NCI-H2171 treated with DMSO at 0.1 percent for 48 hours (cell line): ENCODE measurements at regions not wholly inside any gene's neighbourhood (a gene's known extent, or its start where the extent isn't known, plus 50 kb on each side); places are given as distances from the start of the nearest gene placed in this dataset.
"Not testable (repeated sequence)": the region's sequence is repeated elsewhere in the genome, so short reads cannot be mapped to it uniquely, and the experiment has no call there.

ENCODE experiments used
- DNase-seq: peaks from one replicate; lab custom pipeline; 2025; lab: John Stamatoyannopoulos, UW

GRCh38 chr14:101282418-101282817, 278.9 kb upstream of the DIO3 start:
- no peak for DNase-seq

DNA sequence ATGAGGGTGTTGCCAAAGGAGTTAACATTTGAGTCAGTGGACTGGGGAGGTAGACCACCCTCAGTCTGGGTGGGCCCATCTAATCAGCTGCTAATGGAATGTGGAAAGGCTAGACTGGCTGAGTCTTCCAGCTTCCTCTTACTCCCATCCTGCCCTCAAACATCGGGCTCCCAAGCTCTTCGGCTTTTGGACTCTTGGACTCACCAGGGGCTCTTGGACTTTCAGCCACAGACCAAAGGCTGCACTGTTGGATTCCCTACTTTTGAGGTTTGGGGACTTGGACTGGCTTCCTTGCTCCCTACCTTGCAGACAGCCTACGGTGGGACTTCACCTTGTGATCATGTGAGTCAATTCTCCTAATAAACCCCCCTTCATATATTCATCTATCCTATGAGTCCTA, 276.6 kb upstream of the DIO3 start:
- no peak for DNase-seq

GRCh38 chr14:101286271-101287018, 274.9 kb upstream of the DIO3 start:
- DNase-seq: no peak

GRCh38 chr14:101288436-101289229, 272.7 kb upstream of the DIO3 start:
- DNase-seq: no peak

DNA sequence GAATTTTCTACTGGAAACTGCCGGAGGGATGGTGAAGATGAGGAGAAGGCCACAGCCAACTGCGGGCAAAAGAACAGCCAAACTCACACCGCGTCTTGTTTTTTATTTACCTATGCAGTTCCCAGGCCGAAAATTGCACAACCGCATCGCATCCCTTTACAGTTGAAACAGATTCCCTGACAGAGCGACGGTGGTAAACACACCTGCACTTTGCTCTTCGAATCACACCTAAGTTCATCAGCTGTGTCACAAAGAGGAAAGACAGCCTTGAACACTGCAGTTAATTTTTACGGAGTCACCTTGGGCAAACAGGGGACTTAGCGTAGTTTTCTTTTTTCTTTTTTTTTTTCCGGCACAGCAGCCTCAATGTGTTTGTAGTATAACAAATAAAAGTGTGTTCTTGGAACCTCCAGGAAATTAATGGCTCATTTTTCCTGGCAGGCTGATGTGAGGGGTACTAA, 272.0 kb upstream of the DIO3 start:
- DNase-seq: no peak

- no peak for DNase-seq
Measured at GRCh38 chr14:101289911-101290310, 271.4 kb upstream of the DIO3 start.

DNA sequence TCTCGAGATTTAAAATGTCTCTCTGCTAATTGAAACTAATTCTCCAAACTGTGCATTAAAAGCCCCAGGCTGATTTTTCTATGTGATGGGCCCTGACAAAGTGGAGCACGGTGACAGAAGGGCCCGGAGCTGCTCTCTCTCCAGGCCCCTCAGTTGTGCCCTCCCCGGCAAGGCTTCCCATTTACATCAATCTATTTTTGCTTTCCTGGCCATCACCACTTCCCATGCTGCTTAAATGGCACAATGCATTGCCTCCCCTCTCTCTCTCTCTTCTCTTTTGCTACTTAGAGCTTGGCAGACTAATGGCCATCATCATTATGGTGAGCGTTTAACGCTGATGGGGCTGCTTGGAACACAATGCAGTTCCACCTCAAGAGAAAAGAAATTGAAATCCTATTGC, 270.7 kb upstream of the DIO3 start:
- DNase-seq: no peak

GRCh38 chr14:101291390-101291789, 269.9 kb upstream of the DIO3 start:
- no peak for DNase-seq

DNA sequence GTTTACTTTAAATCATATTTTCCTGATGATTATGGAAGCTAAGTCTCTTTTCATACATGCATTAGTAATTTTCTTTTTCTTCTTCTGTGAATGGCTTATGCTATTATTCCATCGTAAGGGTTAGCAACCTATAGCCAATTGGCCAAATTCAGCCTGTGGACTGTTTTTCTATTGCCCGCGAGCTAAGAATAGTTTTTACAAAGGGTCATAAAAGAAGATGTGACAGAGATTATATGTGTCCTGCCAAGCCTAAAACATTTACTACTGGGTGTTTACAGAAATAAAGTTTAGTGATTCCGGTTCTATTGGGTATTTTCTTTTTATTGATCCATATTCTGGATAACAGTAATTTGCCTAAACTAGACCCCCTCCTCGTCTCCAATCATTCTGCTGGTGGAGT, 268.8 kb upstream of the DIO3 start:
- DNase-seq: no peak

GRCh38 chr14:101293605-101294004, 267.7 kb upstream of the DIO3 start:
- no peak for DNase-seq

DNA sequence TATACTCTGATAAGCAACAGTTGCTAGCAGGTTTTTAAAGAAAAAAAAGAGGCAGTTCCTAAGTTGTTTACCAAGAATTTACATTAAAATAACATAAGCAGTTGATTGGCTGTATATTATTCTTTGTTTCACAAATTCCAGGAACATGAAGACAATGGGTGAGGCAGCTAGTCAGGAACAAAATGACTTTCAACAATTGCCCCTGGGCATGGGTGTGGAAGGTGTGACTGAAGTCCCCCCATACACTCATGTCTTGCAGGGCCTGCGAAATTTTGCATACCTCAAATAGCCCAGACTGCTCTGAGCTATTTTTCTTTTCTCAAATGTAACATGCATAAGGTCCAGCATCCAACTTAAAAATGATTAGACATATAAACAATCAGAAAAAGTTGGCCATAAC, 267.2 kb upstream of the DIO3 start:
- no peak for DNase-seq

GRCh38 chr14:101299781-101300180, 261.5 kb upstream of the DIO3 start:
- not testable (repeated sequence) for DNase-seq

GRCh38 chr14:101301011-101301410, 260.3 kb upstream of the DIO3 start:
- no peak for DNase-seq

- not testable (repeated sequence) for DNase-seq
Measured at GRCh38 chr14:101307162-101307561, 254.1 kb upstream of the DIO3 start.

DNA sequence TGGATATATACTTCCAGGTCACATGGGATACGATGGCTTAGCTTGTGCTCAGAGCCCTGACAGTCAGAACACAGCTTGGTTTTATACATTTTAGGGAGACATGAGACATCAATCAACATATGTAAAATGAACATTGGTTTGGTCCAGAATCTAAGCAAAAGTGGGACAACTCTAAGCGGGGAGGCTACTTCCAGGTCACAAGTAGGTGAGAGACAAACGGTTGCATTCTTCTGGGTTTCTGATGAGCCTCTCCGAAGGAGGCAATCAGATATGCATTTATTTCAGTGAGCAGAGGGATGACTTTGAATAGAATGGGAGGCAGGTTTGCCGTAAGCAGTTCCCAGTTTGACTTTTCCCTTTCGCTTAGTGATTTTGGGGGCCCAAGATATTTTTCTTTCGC, 250.1 kb upstream of the DIO3 start:
- DNase-seq: not testable (repeated sequence)

GRCh38 chr14:101313268-101313667, 248.0 kb upstream of the DIO3 start:
- no peak for DNase-seq

GRCh38 chr14:101315802-101316296, 245.4 kb upstream of the DIO3 start:
- no peak for DNase-seq

GRCh38 chr14:101318271-101318670, 243.0 kb upstream of the DIO3 start:
- no peak for DNase-seq

- DNase-seq: no peak
Measured at GRCh38 chr14:101320396-101320795, 240.9 kb upstream of the DIO3 start.

DNA sequence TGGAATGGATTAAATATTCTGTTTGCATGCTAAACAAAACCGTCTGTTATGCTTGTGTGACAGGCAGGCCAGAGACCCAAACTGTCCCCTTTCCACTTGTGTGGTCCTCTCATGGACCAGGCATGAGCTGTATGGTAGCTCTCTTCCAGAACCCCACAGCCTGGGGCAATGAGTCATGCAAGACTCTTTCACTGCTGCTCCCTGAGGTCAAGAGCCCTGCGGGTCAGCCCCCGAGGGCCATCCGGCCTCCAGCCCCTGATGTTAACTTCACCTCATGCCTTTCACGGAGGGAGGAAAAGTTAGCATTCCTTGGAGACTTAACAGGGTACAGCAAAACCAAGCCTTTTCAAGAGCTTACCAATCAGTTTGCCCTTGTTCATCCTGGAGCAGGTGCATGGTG, 239.1 kb upstream of the DIO3 start:
- DNase-seq: no peak

GRCh38 chr14:101323111-101323510, 238.2 kb upstream of the DIO3 start:
- no peak for DNase-seq

DNA sequence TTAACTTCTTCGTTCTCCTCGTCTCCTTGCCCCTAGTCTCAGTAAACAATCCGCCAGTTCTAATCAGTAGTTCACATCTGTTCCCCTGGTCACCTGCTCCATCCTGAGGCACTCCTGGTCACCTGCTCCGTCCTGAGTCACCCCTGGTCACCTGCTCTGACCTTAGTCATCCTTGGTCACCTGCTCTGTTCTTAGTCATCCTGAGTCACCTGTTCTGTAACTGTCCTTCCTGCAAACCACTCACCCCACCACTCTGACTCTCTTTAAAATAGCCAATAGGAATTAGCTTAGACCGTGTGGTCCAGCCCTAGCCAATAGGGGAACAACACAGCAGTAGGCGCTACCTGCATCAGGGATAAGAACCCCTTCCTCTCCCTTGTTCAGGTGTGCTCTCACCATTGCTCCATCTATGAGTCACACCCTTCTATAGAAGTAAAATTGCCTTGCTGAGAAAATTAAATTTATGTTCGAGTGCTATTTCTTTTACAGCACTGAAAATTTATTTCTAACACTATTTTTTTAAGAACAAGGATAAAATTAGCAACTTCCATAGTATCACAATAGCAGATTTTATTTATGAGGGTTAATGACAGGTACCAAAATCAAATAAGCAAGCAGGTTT, 237.6 kb upstream of the DIO3 start:
- not testable (repeated sequence) for DNase-seq

- no peak for DNase-seq
Measured at GRCh38 chr14:101325319-101325718, 236.0 kb upstream of the DIO3 start.
